NCI-H69 (cell line): ENCODE measurements at regions not wholly inside any gene's neighbourhood (a gene's known extent, or its start where the extent isn't known, plus 50 kb on each side); places are given as distances from the start of the nearest gene placed in this dataset.
"Not testable (repeated sequence)": the region's sequence is repeated elsewhere in the genome, so short reads cannot be mapped to it uniquely, and the experiment has no call there.

Source experiments
- DNase-seq: peaks from one replicate; lab custom pipeline; 2025; lab: John Stamatoyannopoulos, UW

DNA sequence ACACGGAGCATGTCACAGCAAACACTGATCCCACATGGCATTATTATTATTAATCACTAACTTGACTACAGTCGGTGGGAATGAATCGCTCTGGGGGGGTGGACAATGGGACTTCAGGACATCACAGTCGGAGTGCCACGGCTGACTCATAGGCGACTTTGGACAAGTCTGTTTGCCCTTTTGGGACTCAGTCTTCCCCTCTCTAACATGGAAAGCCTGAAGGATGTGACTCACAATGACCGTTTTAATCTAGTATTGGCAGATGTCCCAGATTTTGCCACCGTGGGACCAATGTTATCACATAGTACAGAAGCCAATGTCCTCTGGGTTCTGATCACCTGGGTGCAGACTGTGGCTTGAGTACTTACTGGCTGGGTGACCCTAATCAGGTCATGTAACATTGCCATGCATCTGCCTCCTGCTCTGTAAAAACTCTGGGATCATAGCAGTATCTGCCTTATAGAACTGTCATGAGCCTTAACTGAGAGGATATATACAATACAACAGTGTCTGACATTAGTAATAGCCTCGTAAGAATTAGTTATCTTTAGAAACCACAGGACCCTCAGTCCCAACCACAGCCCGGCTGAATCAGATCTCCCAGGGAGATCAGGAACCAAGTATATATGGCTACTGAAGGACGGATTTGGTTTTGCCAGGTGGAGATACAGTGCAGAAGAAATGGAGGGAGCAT is 362.6 kb downstream of the BCL11B start:
- no peak for DNase-seq

GRCh38 chr14:98910061-98910460 is 361.9 kb downstream of the BCL11B start:
- no peak for DNase-seq

DNA sequence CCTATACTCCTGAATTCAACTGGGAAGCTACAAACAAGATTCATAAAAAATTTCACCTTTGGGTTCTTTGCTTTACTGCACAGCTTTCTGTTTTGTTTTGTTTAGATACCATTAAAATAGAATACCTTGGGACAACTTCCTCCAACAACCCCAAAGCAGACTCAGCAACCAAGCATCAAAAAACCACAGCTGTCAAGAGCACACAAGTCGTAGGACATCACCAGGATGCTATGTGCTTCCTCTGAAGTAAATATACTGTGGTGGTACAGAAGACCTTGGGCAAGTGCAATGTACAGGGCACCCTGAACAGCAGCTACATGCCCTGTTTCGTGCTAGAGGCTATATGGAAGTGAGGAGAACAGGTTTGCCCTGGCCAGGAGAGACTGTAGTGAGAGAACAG is 359.3 kb downstream of the BCL11B start:
- DNase-seq: no peak

DNA sequence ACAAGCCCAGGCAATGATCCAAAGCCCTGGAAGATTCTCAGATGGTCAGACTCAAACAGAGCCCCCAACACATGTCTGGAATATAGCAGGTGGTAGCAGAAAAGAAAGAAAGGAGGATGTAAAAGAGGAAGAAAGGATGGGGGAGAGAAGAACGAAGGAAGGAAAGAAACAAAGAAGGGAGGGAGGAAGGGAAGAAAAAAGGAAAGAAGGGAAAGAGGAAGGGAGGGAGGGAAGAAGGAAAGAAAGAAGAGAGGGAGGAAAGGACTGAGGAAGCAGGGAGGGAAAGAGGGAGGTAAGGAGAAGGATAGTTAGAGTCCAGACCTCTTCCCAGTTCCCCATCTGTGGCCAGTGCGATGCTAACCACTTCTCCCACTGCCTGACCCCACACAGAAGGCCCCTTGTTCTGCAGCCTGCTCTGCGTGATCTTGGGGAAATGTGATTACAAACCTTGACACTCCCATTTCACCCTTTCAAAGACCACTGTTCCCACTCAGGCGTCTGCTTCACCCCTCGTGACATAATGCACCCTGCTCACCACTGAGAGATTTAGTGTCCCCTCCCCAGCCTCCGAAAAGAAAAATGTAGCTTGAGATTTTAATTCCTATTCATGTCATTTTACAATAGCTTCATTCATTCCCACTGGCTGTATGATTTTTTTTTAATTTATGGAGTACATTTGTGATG is 357.9 kb downstream of the BCL11B start:
- no peak for DNase-seq

- DNase-seq: no peak
Observed at GRCh38 chr14:98914942-98915341, 357.1 kb downstream of the BCL11B start.

GRCh38 chr14:98915625-98916024 is 356.4 kb downstream of the BCL11B start:
- DNase-seq: no peak

GRCh38 chr14:98916036-98916435 is 356.0 kb downstream of the BCL11B start:
- DNase-seq: no peak

GRCh38 chr14:98916476-98916875 is 355.5 kb downstream of the BCL11B start:
- DNase-seq: no peak

DNA sequence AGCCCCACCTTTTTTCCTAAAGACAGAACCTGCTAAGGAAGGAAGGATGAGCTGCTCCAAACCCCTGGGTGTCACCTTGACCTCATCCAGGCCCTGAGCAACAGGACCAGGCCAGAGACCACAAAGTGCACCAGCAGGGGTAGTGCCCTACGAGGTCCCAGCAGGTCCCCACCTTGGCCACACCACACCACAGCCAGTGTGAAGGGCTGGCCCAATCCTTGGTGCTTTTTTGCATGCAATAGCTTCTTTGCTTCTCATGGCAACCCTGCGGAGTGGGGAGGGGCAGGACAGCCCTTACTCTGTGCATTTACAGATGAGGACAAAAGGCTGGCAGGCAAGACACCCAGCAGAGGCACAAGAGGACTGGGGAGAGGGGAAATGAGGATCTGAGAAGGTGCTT is 352.6 kb downstream of the BCL11B start:
- DNase-seq: no peak

DNA sequence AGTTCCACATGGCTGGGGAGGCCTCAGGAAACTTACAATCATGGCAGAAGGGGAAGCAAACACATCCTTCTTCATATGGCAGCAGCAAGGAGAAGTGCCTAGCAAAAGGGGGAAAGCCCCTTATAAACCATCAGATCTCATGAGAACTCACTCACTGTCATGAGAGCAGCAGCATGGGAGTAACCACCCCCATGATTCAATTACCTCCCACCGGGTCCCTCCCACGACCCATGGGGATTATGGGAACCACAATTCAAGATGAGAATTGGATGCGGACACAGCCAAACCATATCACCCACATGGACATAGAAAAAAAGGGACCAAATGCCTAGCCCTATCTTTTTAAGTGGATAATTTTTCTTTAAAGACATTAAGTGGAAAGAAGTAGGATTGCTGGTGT is 350.7 kb downstream of the BCL11B start:
- not testable (repeated sequence) for DNase-seq

DNA sequence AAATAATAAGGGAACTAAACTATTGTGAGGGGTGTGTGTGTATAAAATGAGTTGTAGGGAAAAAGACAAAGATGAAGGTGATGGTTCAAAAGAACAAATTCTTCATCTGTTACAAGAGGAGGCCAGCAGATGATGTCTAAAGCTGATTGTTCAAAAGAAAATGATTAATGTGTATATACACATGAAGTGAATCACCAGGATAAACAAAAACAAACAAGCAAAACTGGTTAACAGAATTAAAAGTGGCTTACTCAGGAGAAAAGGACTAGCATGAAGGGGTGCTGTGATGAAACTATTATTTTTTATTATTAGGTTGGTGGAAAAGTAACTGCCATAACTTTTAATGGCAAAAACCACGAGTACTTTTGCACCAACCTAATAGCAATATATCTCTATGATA is 348.4 kb downstream of the BCL11B start:
- no peak for DNase-seq

DNA sequence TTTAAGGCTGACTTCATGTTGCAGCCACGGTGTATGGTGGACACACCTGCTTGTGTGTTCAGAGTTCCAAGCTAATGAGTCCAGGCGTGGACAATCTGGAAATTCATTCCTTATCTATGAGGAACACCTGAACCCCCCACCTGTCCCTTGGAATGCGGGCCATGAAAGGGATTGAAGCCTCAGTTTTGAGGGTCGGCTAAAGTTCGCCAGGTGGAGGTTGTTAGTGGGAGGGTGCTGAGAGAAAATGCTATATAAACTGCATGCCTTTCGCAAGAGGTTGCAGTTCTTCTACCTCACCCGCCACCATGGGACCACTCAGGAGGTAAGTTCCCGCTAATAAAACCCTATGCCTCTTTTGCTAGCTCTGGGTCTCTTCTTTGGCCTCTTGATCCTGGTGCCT is 348.0 kb downstream of the BCL11B start:
- DNase-seq: no peak

- no peak for DNase-seq
Observed at GRCh38 chr14:98925354-98926040, 346.5 kb downstream of the BCL11B start.

- no peak for DNase-seq
Observed at GRCh38 chr14:98926146-98926545, 345.9 kb downstream of the BCL11B start.

DNA sequence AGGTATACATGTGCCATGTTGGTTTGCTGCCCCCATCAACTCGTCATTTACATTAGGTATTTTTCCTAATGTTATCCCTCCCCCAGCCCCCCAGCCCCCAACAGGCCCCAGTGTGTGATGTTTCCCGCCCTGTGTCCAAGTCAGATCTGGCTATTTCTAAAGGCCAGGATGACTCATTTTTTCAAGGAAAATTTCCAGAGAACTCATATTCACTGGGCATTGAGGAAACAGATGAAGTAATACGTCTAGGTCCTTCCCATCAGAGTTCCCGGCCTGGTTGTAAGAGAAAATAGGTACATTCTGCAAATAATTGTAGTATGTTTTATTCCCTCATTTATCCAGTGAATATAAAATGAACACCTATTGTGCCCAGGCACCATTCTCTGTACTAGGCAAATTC is 345.2 kb downstream of the BCL11B start:
- no peak for DNase-seq

- DNase-seq: no peak
Observed at GRCh38 chr14:98927986-98928385, 344.0 kb downstream of the BCL11B start.

GRCh38 chr14:98928418-98928817 is 343.6 kb downstream of the BCL11B start:
- DNase-seq: no peak

- no peak for DNase-seq
Observed at GRCh38 chr14:98931126-98931525, 340.9 kb downstream of the BCL11B start.

DNA sequence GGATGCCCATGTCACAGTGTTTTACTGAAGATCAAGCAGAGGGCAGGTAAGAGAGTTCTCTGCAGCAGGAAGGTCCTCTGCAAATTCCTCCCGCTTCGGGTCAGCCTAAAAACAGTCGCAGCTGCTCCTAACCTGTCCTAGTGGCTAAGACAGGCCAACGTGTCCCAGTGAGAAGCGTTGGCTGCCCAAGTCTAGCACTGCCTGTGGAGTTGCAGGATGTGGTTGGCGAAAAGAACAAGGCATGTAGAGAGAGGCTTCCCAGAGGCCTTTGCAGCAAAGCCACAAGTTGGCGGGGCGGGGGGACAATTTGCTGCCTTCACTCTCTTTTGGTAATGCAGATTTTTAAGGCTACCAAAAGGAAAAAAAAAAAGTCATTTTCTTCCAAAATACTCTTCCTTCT is 340.1 kb downstream of the BCL11B start:
- DNase-seq: no peak

GRCh38 chr14:98932431-98933325 is 339.3 kb downstream of the BCL11B start:
- DNase-seq: no peak

- DNase-seq: not testable (repeated sequence)
Observed at GRCh38 chr14:98934569-98934968, 337.4 kb downstream of the BCL11B start.

- DNase-seq: no peak
Observed at GRCh38 chr14:98935921-98936320, 336.1 kb downstream of the BCL11B start.
